H9 (cell line): ENCODE measurements at regions not wholly inside any gene's neighbourhood (a gene's known extent, or its start where the extent isn't known, plus 50 kb on each side); places are given as distances from the start of the nearest gene placed in this dataset.

Source experiments
- DNase-seq: peaks from one replicate; pipeline ENCODE4 v3.0.0-alpha.2; 2017
- H2AFZ ChIP-seq: one replicate; pipeline ENCODE4 v1.6.1; 2013; ENCODE audit warnings: mild to moderate bottlenecking, low read length, control low read depth, moderate library complexity
- H2AK5ac ChIP-seq: 2 replicates; pipeline ENCODE4 v1.6.1; 2013; ENCODE audit warnings: low read length, control low read depth, mixed read lengths; ENCODE audit not compliant: insufficient read length
- H2BK120ac ChIP-seq: one replicate; pipeline ENCODE4 v1.6.1; 2013; ENCODE audit warnings: low read depth, mild to moderate bottlenecking, low read length, control low read depth, inconsistent platforms; ENCODE audit not compliant: poor library complexity, severe bottlenecking
- H2BK12ac ChIP-seq: 2 replicates; pipeline ENCODE4 v1.6.1; 2013; ENCODE audit warnings: low read length, control low read depth, mixed read lengths, low read depth; ENCODE audit not compliant: insufficient read length
- H2BK15ac ChIP-seq: 2 replicates; pipeline ENCODE4 v1.6.1; 2013; ENCODE audit warnings: low read depth, low read length, control low read depth
- H2BK20ac ChIP-seq: one replicate; pipeline ENCODE4 v1.6.1; 2013; ENCODE audit warnings: low read depth, mild to moderate bottlenecking, low read length, control low read depth, inconsistent platforms; ENCODE audit not compliant: poor library complexity, severe bottlenecking
- H2BK5ac ChIP-seq: 2 replicates; pipeline ENCODE4 v1.6.1; 2013; ENCODE audit warnings: low read length, control low read depth, mixed read lengths; ENCODE audit not compliant: insufficient read length
- H3K14ac ChIP-seq: 2 replicates; pipeline ENCODE4 v1.6.1; 2013; ENCODE audit warnings: low read length, control low read depth; ENCODE audit not compliant: insufficient read depth
- H3K18ac ChIP-seq: 2 replicates; pipeline ENCODE4 v1.6.1; 2013; ENCODE audit warnings: low read depth, mild to moderate bottlenecking, mixed read lengths, low read length, control low read depth; ENCODE audit not compliant: insufficient read length
- H3K23ac ChIP-seq: 2 replicates; pipeline ENCODE4 v1.6.1; 2013; ENCODE audit warnings: low read length, control low read depth, mixed read lengths, low read depth; ENCODE audit not compliant: insufficient read length
- H3K23me2 ChIP-seq: 2 replicates; pipeline ENCODE4 v1.6.1; 2013; ENCODE audit warnings: low read depth, mild to moderate bottlenecking, mixed read lengths, low read length, control low read depth; ENCODE audit not compliant: insufficient read length, poor library complexity, severe bottlenecking
- H3K27ac ChIP-seq: 2 replicates; pipeline ENCODE4 v1.5.1; 2013; ENCODE audit warnings: low read length, control low read depth, mixed read lengths, low read depth; ENCODE audit not compliant: insufficient read length
- H3K27me3 ChIP-seq: 2 replicates; pipeline ENCODE4 v1.6.1; 2013; ENCODE audit warnings: low read length, control low read depth, inconsistent platforms; ENCODE audit not compliant: insufficient read depth
- H3K4ac ChIP-seq: 2 replicates; pipeline ENCODE4 v1.6.1; 2013; ENCODE audit warnings: low read depth, mild to moderate bottlenecking, control low read depth, inconsistent platforms, low read length, moderate library complexity
- H3K4me1 ChIP-seq: 2 replicates; pipeline ENCODE4 v1.6.1; 2013; ENCODE audit warnings: low read length, control low read depth, inconsistent platforms; ENCODE audit not compliant: insufficient read depth
- H3K4me2 ChIP-seq: 2 replicates; pipeline ENCODE4 v1.6.1; 2013; ENCODE audit warnings: low read length, control low read depth, mixed read lengths; ENCODE audit not compliant: insufficient read length, insufficient read depth
- H3K56ac ChIP-seq: 2 replicates; pipeline ENCODE4 v1.6.1; 2013; ENCODE audit warnings: low read depth, mild to moderate bottlenecking, mixed read lengths, low read length, control low read depth; ENCODE audit not compliant: insufficient read length
- H3K79me1 ChIP-seq: 2 replicates; pipeline ENCODE4 v1.6.1; 2013; ENCODE audit warnings: low read depth, mild to moderate bottlenecking, moderate library complexity, low read length, control low read depth, inconsistent platforms; ENCODE audit not compliant: insufficient read depth, poor library complexity, severe bottlenecking
- H3K79me2 ChIP-seq: 2 replicates; pipeline ENCODE4 v1.6.1; 2013; ENCODE audit warnings: low read length, control low read depth, inconsistent platforms; ENCODE audit not compliant: insufficient read depth
- H3K9ac ChIP-seq: 2 replicates; pipeline ENCODE4 v1.6.1; 2013; ENCODE audit warnings: low read length, control low read depth, mixed read lengths; ENCODE audit not compliant: insufficient read length; ENCODE audit errors: extremely low read depth
- H3K9me3 ChIP-seq: one replicate; pipeline ENCODE4 v1.6.1; 2013; ENCODE audit warnings: low read depth, low read length, inconsistent platforms; ENCODE audit not compliant: control insufficient read depth
- H3T11ph ChIP-seq: one replicate; pipeline ENCODE4 v1.6.1; 2013; ENCODE audit warnings: mild to moderate bottlenecking, low read length, control low read depth, inconsistent platforms
- H4K20me1 ChIP-seq: one replicate; pipeline ENCODE4 v1.6.1; 2013; ENCODE audit not compliant: control insufficient read depth, insufficient read length, insufficient read depth
- H4K5ac ChIP-seq: 2 replicates; pipeline ENCODE4 v1.6.1; 2013; ENCODE audit warnings: low read depth, mild to moderate bottlenecking, mixed read lengths, low read length, control low read depth; ENCODE audit not compliant: insufficient read length
- H4K8ac ChIP-seq: replicated peaks from 2 replicates; pipeline ENCODE4 v1.6.1; 2013; ENCODE audit warnings: low read length, control low read depth, mixed read lengths, low read depth; ENCODE audit not compliant: insufficient read length
- H4K91ac ChIP-seq: 2 replicates; pipeline ENCODE4 v1.6.1; 2013; ENCODE audit warnings: low read depth, mild to moderate bottlenecking, moderate library complexity, mixed read lengths, low read length, control low read depth; ENCODE audit not compliant: insufficient read length
- H3K27ac Mint-ChIP-seq, 3 experiments: 2 replicates in 2 of 3; 3 replicates in 1 of 3; pipeline ENCODE4 v1.8.0; 2020 to 2021; ENCODE audit warnings: mixed read lengths in 3 of 3, mild to moderate bottlenecking in 1 of 3, moderate library complexity in 1 of 3
- H3K27me3 Mint-ChIP-seq: 2 replicates; pipeline ENCODE4 v1.8.0; 2021; ENCODE audit warnings: low read depth, mild to moderate bottlenecking, moderate library complexity, mixed read lengths
- H3K36me3 Mint-ChIP-seq, 3 experiments: 2 replicates in 2 of 3; 3 replicates in 1 of 3; pipeline ENCODE4 v1.8.0; 2020 to 2021; ENCODE audit warnings: low read depth in 3 of 3, mixed read lengths in 3 of 3; ENCODE audit not compliant: insufficient read depth in 1 of 3
- H3K4me1 Mint-ChIP-seq, 2 experiments: 2 replicates each; pipeline ENCODE4 v1.8.0; 2020; ENCODE audit warnings: mixed read lengths in 2 of 2
- H3K4me3 Mint-ChIP-seq, 2 experiments: 2 replicates in 1 of 2; 3 replicates in 1 of 2; pipeline ENCODE4 v1.8.0; 2020 to 2021; ENCODE audit warnings: mild to moderate bottlenecking in 2 of 2, mixed read lengths in 2 of 2, moderate library complexity in 1 of 2
- H3K9me3 Mint-ChIP-seq, 2 experiments: 2 replicates in 1 of 2; 3 replicates in 1 of 2; pipeline ENCODE4 v1.8.0; 2020; ENCODE audit warnings: mild to moderate bottlenecking in 2 of 2, mixed read lengths in 2 of 2, moderate library complexity in 1 of 2
- CTCF ChIP-seq: fragments of 200-600 bp; sonication (generic); conservative IDR thresholded peaks from 3 replicates; pipeline ENCODE4 v1.8.0; 2021; ENCODE audit warnings: antibody characterized with exemption, mild to moderate bottlenecking
- WGBS: extraction: QIAGEN DNeasy Blood & Tissue Kit; methylation state at CpG from one replicate; pipeline ENCODE4 v1.1.7; 2013; ENCODE audit warnings: missing lambda C conversion rate, low lambda C conversion rate, mixed read lengths; ENCODE audit not compliant: insufficient read length; ENCODE audit errors: extremely low coverage; 5-methylcytosine and 5-hydroxymethylcytosine counted together

GRCh38 chr1:29599071-29599470 lies 362.7 kb downstream of the PTPRU start:
- Histone ChIP-seq H4K8ac (no peak overlapping the region), H2BK20ac (no peak overlapping the region), H3K18ac (no peak overlapping the region), H3K4me2 (no peak overlapping the region), H3K14ac (no peak overlapping the region), H2BK15ac (no peak overlapping the region), H2BK12ac (no peak overlapping the region), H4K91ac (no peak overlapping the region), H3K23ac (no peak overlapping the region), H3K23me2 (no peaks in the 10 kb centered on the region), H3K4ac (no peak overlapping the region), H3K27ac (no peak overlapping the region), H3T11ph (no peak overlapping the region), H3K79me1 (no peaks in the 10 kb centered on the region), H3K4me1 (no peaks in the 10 kb centered on the region), H2BK5ac (no peak overlapping the region), H3K27me3 (no peaks in the 10 kb centered on the region), H3K9me3 (no peaks in the 10 kb centered on the region), H3K56ac (no peak overlapping the region), H4K20me1 (no peaks in the 10 kb centered on the region), H3K79me2 (no peaks in the 10 kb centered on the region), H3K9ac (no peak overlapping the region), H2AFZ (no peak overlapping the region), H2AK5ac (no peak overlapping the region), H2BK120ac (no peak overlapping the region), H4K5ac (no peak overlapping the region)
- H3K27ac Mint-ChIP-seq: no peak overlapping the region; a peak in 1 of 7 replicates
- H3K27me3 Mint-ChIP-seq: peaks cover 7% of the 10 kb centered on the region
- peaks cover 0 to 4% (median 0%) of the 10 kb centered on the region in 3 experiments; a peak in 2 of 7 replicates for H3K36me3 Mint-ChIP-seq
- no peak for DNase-seq
- TF ChIP-seq CTCF: no peak
- peaks cover 0 to 5% of the 10 kb centered on the region in 2 experiments; a peak in 3 of 5 replicates for H3K9me3 Mint-ChIP-seq
- H3K4me1 Mint-ChIP-seq: peaks cover 0 to 7% of the 10 kb centered on the region in 2 experiments; a peak in 2 of 4 replicates
- no CpG with 5 or more reads among the region's 5 CpGs for WGBS
- H3K4me3 Mint-ChIP-seq: no peak overlapping the region; a peak in 1 of 5 replicates
